AG09319 (cell line): ENCODE measurements at regions not wholly inside any gene's neighbourhood (a gene's known extent, or its start where the extent isn't known, plus 50 kb on each side); places are given as distances from the start of the nearest gene placed in this dataset.

Source experiments
- DNase-seq: peaks from one replicate; pipeline ENCODE4 v3.0.0-alpha.2; 2010; ENCODE audit warnings: low read depth; ENCODE audit errors: extremely low read depth
- CTCF ChIP-seq: IDR thresholded peaks from 2 replicates; pipeline ENCODE4 v1.5.1; 2011; ENCODE audit warnings: low read depth, mild to moderate bottlenecking, inconsistent platforms, low read length, moderate library complexity

GRCh38 chr5:117405197-117405596, 830.6 kb upstream of the SEMA6A start:
- no peak for DNase-seq
- TF ChIP-seq CTCF = no peak

- TF ChIP-seq CTCF = no peak
Measured at GRCh38 chr5:117394506-117395157, 820.0 kb upstream of the SEMA6A start.

DNA sequence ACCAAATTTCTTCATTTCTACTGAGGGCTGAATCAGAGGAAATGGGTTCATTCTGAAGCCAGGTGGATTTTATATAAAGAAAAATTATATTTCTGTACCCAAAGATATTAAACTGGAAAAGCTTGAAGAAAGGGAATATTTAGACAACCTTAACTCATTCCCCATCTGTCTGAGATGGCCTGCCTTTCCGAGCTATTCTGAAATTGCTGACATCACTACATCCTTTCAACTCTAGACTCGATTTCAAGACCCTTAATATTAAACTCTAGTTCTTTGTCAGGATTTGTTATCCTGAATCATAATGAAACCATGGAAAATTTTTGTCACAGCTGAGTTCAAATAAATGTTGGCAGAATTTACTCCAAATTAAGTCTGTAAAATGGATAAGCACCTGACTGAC, 818.5 kb upstream of the SEMA6A start:
- TF ChIP-seq CTCF = no peak
- no peak for DNase-seq

More at GRCh38 chr5:117394506-117395157, 820.0 kb upstream of the SEMA6A start:
- DNase-seq = no peak

DNA sequence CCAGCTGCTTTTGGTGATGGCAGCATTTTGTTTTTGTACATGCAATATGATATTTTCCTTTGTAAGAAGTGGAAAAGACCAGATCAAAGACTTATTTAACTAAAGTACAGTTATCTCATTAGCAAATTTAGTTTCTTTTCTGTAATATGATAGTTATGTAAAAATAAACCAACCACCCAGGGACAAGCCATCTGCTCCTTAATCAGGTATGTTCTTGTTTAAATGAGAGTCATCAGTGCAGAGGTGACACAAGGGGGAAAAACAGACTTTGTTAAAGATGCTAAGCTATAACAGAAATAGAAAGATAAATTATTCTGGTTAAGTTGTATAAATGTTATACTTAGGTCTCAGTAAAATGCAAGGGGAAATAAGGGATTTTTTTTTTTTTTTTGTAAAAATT, 805.7 kb upstream of the SEMA6A start:
- no peak for DNase-seq
- TF ChIP-seq CTCF = no peak

DNA sequence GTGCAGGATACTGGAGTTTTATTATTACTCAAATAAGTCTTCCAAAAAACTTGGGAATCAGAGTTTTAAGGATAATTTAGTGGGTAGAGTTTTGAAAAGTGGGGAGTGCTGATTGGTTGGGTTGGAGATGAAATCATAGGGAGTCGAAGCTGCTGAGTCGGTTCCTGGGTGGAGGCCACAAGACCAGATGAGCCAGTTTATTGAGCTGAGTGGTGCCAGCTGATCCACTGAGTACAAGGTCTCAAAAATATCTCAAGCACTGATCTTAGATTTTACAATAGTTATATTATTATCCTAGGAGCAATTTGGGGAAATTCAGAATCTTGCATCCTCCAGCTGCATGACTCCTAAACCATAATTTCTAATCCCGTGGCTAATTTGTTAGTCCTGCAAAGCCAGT, 804.9 kb upstream of the SEMA6A start:
- DNase-seq = no peak
- TF ChIP-seq CTCF = no peak

GRCh38 chr5:117376748-117377147, 802.1 kb upstream of the SEMA6A start:
- no peak for DNase-seq
- no peak for TF ChIP-seq CTCF

DNA sequence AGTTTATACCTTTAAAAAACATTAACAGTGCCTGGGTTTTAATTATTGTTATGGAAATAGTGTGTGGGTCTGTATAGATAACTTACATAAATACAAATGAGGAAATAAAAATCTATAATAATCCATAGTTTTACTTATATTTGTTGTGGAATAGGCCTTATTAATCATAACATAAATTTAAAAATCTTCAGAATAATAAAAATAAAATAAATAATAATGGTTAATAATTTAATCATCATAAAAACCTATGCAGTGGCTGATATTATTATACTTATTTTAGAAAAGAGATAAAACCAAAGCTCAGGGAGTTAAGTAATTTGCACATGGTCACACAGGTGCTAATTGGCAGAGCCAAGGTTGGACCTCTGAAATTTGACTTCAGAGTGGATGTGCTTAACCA, 785.3 kb upstream of the SEMA6A start:
- TF ChIP-seq CTCF = no peak

More for the DNA sequence above, 785.3 kb upstream of the SEMA6A start:
- no peak for DNase-seq
